ENCODE measurements at regions not wholly inside any gene's neighbourhood (a gene's known extent, or its start where the extent isn't known, plus 50 kb on each side); places are given as distances from the start of the nearest gene placed in this dataset.

GRCh38 chr4:7127576-7127975 is 59.7 kb upstream of the GRPEL1 start:
- TF ChIP-seq EP300 (IDR thresholded peaks at IDR 0.05) (no peak), POLR2AphosphoS5 (IDR thresholded peaks at IDR 0.05) (no peak), POLR2A (IDR thresholded peaks at IDR 0.05) (no peak), CTCF (IDR thresholded peaks at IDR 0.05) (no peak)
- Histone ChIP-seq H3K4me3 (no peak overlapping the region), H3K27me3 (no peaks in the 10 kb centered on the region), H3K27ac (no peak overlapping the region), H3K36me3 (no peaks in the 10 kb centered on the region), H3K4me1 (peaks cover 0 to 34% (median 0%) of the 10 kb centered on the region in 3 donors), H3K9me3 (no peaks in the 10 kb centered on the region)
- WGBS, 2 donors (ENCODE audit: low coverage in 1 of 2) = 75 to 82% methylated on average over 2 to 11 of the region's 18 CpGs
- ATAC-seq = no peak

GRCh38 chr4:7126981-7127380 is 59.1 kb upstream of the GRPEL1 start:
- no peaks in the 10 kb centered on the region for H3K9me3 ChIP-seq
- WGBS, 2 donors (ENCODE audit: low coverage in 1 of 2) = 85 to 100% methylated on average over 1 to 4 of the region's 8 CpGs
- no peak for ATAC-seq
- H3K4me3 ChIP-seq = no peak overlapping the region
- peaks cover 0 to 34% (median 0%) of the 10 kb centered on the region in 3 donors for H3K4me1 ChIP-seq
- no peaks in the 10 kb centered on the region for H3K36me3 ChIP-seq
- H3K27ac ChIP-seq = no peak overlapping the region
- no peak for TF ChIP-seq POLR2AphosphoS5 (IDR thresholded peaks at IDR 0.05)
- TF ChIP-seq POLR2A (IDR thresholded peaks at IDR 0.05) = no peak
- TF ChIP-seq CTCF (IDR thresholded peaks at IDR 0.05) = no peak
- no peak for TF ChIP-seq EP300 (IDR thresholded peaks at IDR 0.05)
- no peaks in the 10 kb centered on the region for H3K27me3 ChIP-seq

GRCh38 chr4:7124689-7125442 is 57.0 kb upstream of the GRPEL1 start:
- peak; percentile 88 for ATAC-seq
- Histone ChIP-seq H3K27ac (peak overlapping the region; percentile 10 to 71 (median 54)), H3K4me3 (no peak overlapping the region), H3K4me1 (peaks cover 0 to 34% (median 0%) of the 10 kb centered on the region in 3 donors), H3K27me3 (no peaks in the 10 kb centered on the region), H3K9me3 (no peaks in the 10 kb centered on the region), H3K36me3 (no peaks in the 10 kb centered on the region)
- peak; percentile 80 for TF ChIP-seq POLR2AphosphoS5 (IDR thresholded peaks at IDR 0.05)
- no peak for TF ChIP-seq POLR2A (IDR thresholded peaks at IDR 0.05)
- 38 to 65% methylated on average over 11 to 18 of the region's 22 CpGs for WGBS, 2 donors (ENCODE audit: low coverage in 1 of 2)

GRCh38 chr4:7121866-7122653 is 54.2 kb upstream of the GRPEL1 start:
- H3K27me3 ChIP-seq = no peaks in the 10 kb centered on the region
- no peak overlapping the region for H3K27ac ChIP-seq
- H3K9me3 ChIP-seq = no peaks in the 10 kb centered on the region
- TF ChIP-seq CTCF (IDR thresholded peaks at IDR 0.05) (no peak), EP300 (IDR thresholded peaks at IDR 0.05) (no peak), POLR2AphosphoS5 (IDR thresholded peaks at IDR 0.05) (no peak), POLR2A (IDR thresholded peaks at IDR 0.05) (no peak)
- no peak for ATAC-seq
- H3K4me1 ChIP-seq = peaks cover 0 to 26% (median 0%) of the 10 kb centered on the region in 3 donors
- no peaks in the 10 kb centered on the region for H3K36me3 ChIP-seq
- 85% methylated on average over 4 of the region's 24 CpGs; no CpG with 5 or more reads in 1 of the 2 donors for WGBS, 2 donors (ENCODE audit: low coverage in 1 of 2)
- no peak overlapping the region for H3K4me3 ChIP-seq

- Histone ChIP-seq H3K4me3 (no peak overlapping the region), H3K9me3 (no peaks in the 10 kb centered on the region), H3K27ac (no peak overlapping the region), H3K4me1 (peaks cover 0 to 23% (median 0%) of the 10 kb centered on the region in 3 donors), H3K27me3 (no peaks in the 10 kb centered on the region), H3K36me3 (no peaks in the 10 kb centered on the region)
- ATAC-seq = no peak
- 61% methylated on average over 3 of the region's 15 CpGs; no CpG with 5 or more reads in 1 of the 2 donors for WGBS, 2 donors (ENCODE audit: low coverage in 1 of 2)
- TF ChIP-seq EP300 (IDR thresholded peaks at IDR 0.05) (no peak), CTCF (IDR thresholded peaks at IDR 0.05) (no peak), POLR2AphosphoS5 (IDR thresholded peaks at IDR 0.05) (no peak), POLR2A (IDR thresholded peaks at IDR 0.05) (no peak)
Observed at GRCh38 chr4:7121174-7121573, 53.3 kb upstream of the GRPEL1 start.

Data from gastroesophageal sphincter (tissue), 4 donors.